ENCODE measurements at regions not wholly inside any gene's neighbourhood (a gene's known extent, or its start where the extent isn't known, plus 50 kb on each side); places are given as distances from the start of the nearest gene placed in this dataset.

- FAIRE-seq (no peak), ATAC-seq (no peak), DNase-seq (ENCODE audit: low read depth, low spot score) (no peak)
- Histone ChIP-seq H3K27ac (ENCODE audit: control insufficient read depth, insufficient read depth) (no peak overlapping the region), H3K9me3 (replicated peaks; ENCODE audit: control insufficient read depth, insufficient read depth, low read length) (no peaks in the 10 kb centered on the region), H2AFZ (ENCODE audit: control insufficient read depth, low read depth, low read length) (no peak overlapping the region), H3K4me1 (ENCODE audit: control insufficient read depth, insufficient read depth, low read length) (no peaks in the 10 kb centered on the region), H3K27me3 (replicated peaks in 1 of 2; ENCODE audit: control insufficient read depth in 2 of 2, insufficient read depth in 2 of 2, low read length in 1 of 2) (no peaks in the 10 kb centered on the region), H3K36me3 (ENCODE audit: control insufficient read depth in 2 of 2, insufficient read depth in 2 of 2, low read length in 1 of 2) (no peaks in the 10 kb centered on the region), H4K20me1 (ENCODE audit: control insufficient read depth, insufficient read depth) (no peaks in the 10 kb centered on the region), H3K9ac (ENCODE audit: control insufficient read depth, insufficient read depth, low read length) (no peak overlapping the region), H3K79me2 (ENCODE audit: control insufficient read depth, insufficient read depth, low read length) (no peaks in the 10 kb centered on the region), H3K4me2 (ENCODE audit: control insufficient read depth, insufficient read depth) (no peak overlapping the region), H3K4me3 (no peak overlapping the region)
- POLR2A ChIA-PET, result no interaction called here
- CTCF ChIA-PET, result no interaction called here
- no peak for TF ChIP-seq SUPT20H (IDR thresholded peaks at IDR 0.05; ENCODE audit: borderline replicate concordance, control insufficient read depth, low read depth, low read length)
- no peak for TF ChIP-seq TAF1 (IDR thresholded peaks at IDR 0.05; ENCODE audit: borderline replicate concordance, low read depth, low read length)
- TF ChIP-seq, protein P1, sequence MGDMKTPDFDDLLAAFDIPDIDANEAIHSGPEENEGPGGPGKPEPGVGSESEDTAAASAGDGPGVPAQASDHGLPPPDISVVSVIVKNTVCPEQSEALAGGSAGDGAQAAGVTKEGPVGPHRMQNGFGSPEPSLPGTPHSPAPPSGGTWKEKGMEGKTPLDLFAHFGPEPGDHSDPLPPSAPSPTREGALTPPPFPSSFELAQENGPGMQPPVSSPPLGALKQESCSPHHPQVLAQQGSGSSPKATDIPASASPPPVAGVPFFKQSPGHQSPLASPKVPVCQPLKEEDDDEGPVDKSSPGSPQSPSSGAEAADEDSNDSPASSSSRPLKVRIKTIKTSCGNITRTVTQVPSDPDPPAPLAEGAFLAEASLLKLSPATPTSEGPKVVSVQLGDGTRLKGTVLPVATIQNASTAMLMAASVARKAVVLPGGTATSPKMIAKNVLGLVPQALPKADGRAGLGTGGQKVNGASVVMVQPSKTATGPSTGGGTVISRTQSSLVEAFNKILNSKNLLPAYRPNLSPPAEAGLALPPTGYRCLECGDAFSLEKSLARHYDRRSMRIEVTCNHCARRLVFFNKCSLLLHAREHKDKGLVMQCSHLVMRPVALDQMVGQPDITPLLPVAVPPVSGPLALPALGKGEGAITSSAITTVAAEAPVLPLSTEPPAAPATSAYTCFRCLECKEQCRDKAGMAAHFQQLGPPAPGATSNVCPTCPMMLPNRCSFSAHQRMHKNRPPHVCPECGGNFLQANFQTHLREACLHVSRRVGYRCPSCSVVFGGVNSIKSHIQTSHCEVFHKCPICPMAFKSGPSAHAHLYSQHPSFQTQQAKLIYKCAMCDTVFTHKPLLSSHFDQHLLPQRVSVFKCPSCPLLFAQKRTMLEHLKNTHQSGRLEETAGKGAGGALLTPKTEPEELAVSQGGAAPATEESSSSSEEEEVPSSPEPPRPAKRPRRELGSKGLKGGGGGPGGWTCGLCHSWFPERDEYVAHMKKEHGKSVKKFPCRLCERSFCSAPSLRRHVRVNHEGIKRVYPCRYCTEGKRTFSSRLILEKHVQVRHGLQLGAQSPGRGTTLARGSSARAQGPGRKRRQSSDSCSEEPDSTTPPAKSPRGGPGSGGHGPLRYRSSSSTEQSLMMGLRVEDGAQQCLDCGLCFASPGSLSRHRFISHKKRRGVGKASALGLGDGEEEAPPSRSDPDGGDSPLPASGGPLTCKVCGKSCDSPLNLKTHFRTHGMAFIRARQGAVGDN (IDR thresholded peaks at IDR 0.05), result no peak
- TF ChIP-seq RUNX3 (IDR thresholded peaks at IDR 0.05; ENCODE audit: low read length), result no peak
- RAD21 ChIA-PET (ENCODE audit: unreplicated experiment), result no interaction called here
- SMC1A ChIA-PET (ENCODE audit: uncharacterized antibody, unreplicated experiment), result no interaction called here
- WGBS (ENCODE audit: insufficient coverage, insufficient replicate concordance, low lambda C conversion rate, missing lambda C conversion rate), result 32% methylated on average over 3 of the region's 3 CpGs
- in situ Hi-C loops (cut with MboI) (no loop called here), intact Hi-C loops (cut with micrococcal nuclease; ENCODE audit: unreplicated experiment) (no loop called here)
- BruUV-seq (replicated peaks), result no TSS peak
Measured at GRCh38 chr10:125398270-125398669, 237.9 kb upstream of the CTBP2 start.

DNA sequence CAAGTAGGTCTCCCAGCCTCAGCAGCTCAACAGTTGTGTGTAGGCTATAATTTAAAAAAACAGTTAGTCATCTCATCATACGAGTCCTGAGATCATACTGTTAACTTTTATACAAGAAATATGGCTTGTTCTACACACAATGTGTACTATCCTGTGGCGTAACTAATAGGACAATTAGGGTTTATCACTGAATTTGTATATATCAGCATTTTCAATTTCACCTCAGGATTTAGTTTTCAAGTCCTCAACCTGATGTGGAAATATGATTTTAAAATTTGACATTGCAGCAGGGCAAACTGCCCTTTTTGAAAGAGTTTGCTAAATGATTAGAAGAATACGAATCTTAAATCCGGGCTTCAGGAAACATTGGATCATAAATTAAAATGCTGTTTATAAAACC lies 237.2 kb upstream of the CTBP2 start:
- Histone ChIP-seq H4K20me1 (ENCODE audit: control insufficient read depth, insufficient read depth) (no peaks in the 10 kb centered on the region), H3K79me2 (ENCODE audit: control insufficient read depth, insufficient read depth, low read length) (no peaks in the 10 kb centered on the region), H3K9ac (ENCODE audit: control insufficient read depth, insufficient read depth, low read length) (no peak overlapping the region), H3K4me2 (ENCODE audit: control insufficient read depth, insufficient read depth) (no peak overlapping the region), H3K27ac (ENCODE audit: control insufficient read depth, insufficient read depth) (no peak overlapping the region), H2AFZ (ENCODE audit: control insufficient read depth, low read depth, low read length) (no peak overlapping the region), H3K4me1 (ENCODE audit: control insufficient read depth, insufficient read depth, low read length) (no peaks in the 10 kb centered on the region), H3K4me3 (no peak overlapping the region), H3K27me3 (replicated peaks in 1 of 2; ENCODE audit: control insufficient read depth in 2 of 2, insufficient read depth in 2 of 2, low read length in 1 of 2) (no peaks in the 10 kb centered on the region), H3K9me3 (replicated peaks; ENCODE audit: control insufficient read depth, insufficient read depth, low read length) (no peaks in the 10 kb centered on the region), H3K36me3 (ENCODE audit: control insufficient read depth in 2 of 2, insufficient read depth in 2 of 2, low read length in 1 of 2) (no peaks in the 10 kb centered on the region)
- no TSS peak for BruUV-seq (replicated peaks)
- DNase-seq (ENCODE audit: low read depth, low spot score) (no peak), ATAC-seq (no peak), FAIRE-seq (no peak)
- intact Hi-C loops (cut with micrococcal nuclease; ENCODE audit: unreplicated experiment) (no loop called here), in situ Hi-C loops (cut with MboI) (no loop called here)
- 19% methylated on average over 4 of the region's 4 CpGs for WGBS (ENCODE audit: insufficient coverage, insufficient replicate concordance, low lambda C conversion rate, missing lambda C conversion rate)
- POLR2A ChIA-PET, result no interaction called here
- CTCF ChIA-PET, result no interaction called here
- SMC1A ChIA-PET (ENCODE audit: uncharacterized antibody, unreplicated experiment), result no interaction called here
- RAD21 ChIA-PET (ENCODE audit: unreplicated experiment), result no interaction called here
- TF ChIP-seq MAX (IDR thresholded peaks at IDR 0.05; ENCODE audit: low read depth, low read length) (no peak), HDAC2 (IDR thresholded peaks at IDR 0.05) (no peak), CEBPZ (IDR thresholded peaks at IDR 0.05; ENCODE audit: low read depth, low read length) (no peak), SIN3A (IDR thresholded peaks at IDR 0.05; ENCODE audit: low read depth, low read length) (no peak), ZZZ3 (IDR thresholded peaks at IDR 0.05; ENCODE audit: control insufficient read depth, insufficient read length, low read depth) (no peak), HDAC6 (IDR thresholded peaks at IDR 0.05; ENCODE audit: unreplicated experiment) (no peak), JUNB (IDR thresholded peaks at IDR 0.05) (no peak), GABPA (IDR thresholded peaks at IDR 0.05; ENCODE audit: low read depth) (no peak)
